ENCODE measurements at regions not wholly inside any gene's neighbourhood (a gene's known extent, or its start where the extent isn't known, plus 50 kb on each side); places are given as distances from the start of the nearest gene placed in this dataset.
A peak's percentile ranks its signal among the peaks of the same experiment; 100 is the strongest.
"Not testable (repeated sequence)": the region's sequence is repeated elsewhere in the genome, so short reads cannot be mapped to it uniquely, and the experiment has no call there.

DNA sequence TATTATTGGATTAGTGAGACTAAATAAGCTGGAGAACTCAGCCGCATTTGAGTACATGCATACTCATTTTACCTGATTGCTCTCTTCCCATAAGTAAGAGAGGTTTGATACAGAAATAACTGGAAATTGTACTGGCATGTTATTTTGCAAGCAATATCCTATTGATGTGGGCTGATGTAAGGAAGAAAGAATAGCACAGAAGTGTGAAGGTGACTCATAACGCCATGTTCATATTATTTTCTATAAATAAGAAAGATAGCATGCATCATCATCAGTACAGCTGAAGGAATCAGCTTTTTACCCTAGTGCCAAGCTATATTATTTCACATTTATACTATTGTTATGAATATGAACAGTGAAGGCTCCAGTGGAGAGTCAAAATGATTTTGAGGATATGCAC lies 138.3 kb upstream of the FAM47A start:
- Histone ChIP-seq H3K9me3 (ENCODE audit: control insufficient read depth, low read length) (no peaks in the 10 kb centered on the region), H3K27me3 (ENCODE audit: control insufficient read depth in 1 of 2, insufficient read depth in 1 of 2, low read length in 2 of 2) (no peaks in the 10 kb centered on the region), H2AFZ (ENCODE audit: low read depth, low read length) (no peak overlapping the region), H2AK5ac (ENCODE audit: low read length, severe bottlenecking) (no peak overlapping the region), H2BK5ac (ENCODE audit: low read depth, low read length, poor library complexity, severe bottlenecking) (no peak overlapping the region), H3K4ac (ENCODE audit: low read depth in 1 of 2, low read length in 2 of 2) (no peak overlapping the region), H2BK120ac (ENCODE audit: low read depth, low read length) (no peak overlapping the region), H3K27ac (ENCODE audit: low read length, poor library complexity, severe bottlenecking) (no peak overlapping the region), H3K36me3 (ENCODE audit: control insufficient read depth in 1 of 2, insufficient read depth in 2 of 2, low read depth in 1 of 2, low read length in 2 of 2) (no peaks in the 10 kb centered on the region), H3K4me2 (ENCODE audit: low read length, poor library complexity, severe bottlenecking) (no peak overlapping the region), H3K23ac (ENCODE audit: low read length in 2 of 2) (no peak overlapping the region), H3K4me1 (ENCODE audit: control insufficient read depth, insufficient read depth, low read depth, low read length) (no peaks in the 10 kb centered on the region), H3K4me3 (ENCODE audit: insufficient read depth in 1 of 2, low read depth in 1 of 2, low read length in 2 of 2) (no peak overlapping the region), H3K14ac (ENCODE audit: low read length in 2 of 2) (no peak overlapping the region), H3K79me1 (replicated peaks; ENCODE audit: low read length, poor library complexity, severe bottlenecking) (no peaks in the 10 kb centered on the region), H3K9ac (ENCODE audit: low read length) (no peak overlapping the region), H4K8ac (ENCODE audit: low read length) (no peak overlapping the region), H4K91ac (ENCODE audit: low read length) (no peak overlapping the region), H3K18ac (ENCODE audit: low read depth in 1 of 2, low read length in 2 of 2) (no peak overlapping the region), H2BK15ac (ENCODE audit: low read depth, poor library complexity, severe bottlenecking) (no peak overlapping the region), H2BK12ac (ENCODE audit: low read length in 2 of 2) (no peak overlapping the region)
- no peak for DNase-seq
- WGBS = no CpG with 5 or more reads among the region's 2 CpGs

DNA sequence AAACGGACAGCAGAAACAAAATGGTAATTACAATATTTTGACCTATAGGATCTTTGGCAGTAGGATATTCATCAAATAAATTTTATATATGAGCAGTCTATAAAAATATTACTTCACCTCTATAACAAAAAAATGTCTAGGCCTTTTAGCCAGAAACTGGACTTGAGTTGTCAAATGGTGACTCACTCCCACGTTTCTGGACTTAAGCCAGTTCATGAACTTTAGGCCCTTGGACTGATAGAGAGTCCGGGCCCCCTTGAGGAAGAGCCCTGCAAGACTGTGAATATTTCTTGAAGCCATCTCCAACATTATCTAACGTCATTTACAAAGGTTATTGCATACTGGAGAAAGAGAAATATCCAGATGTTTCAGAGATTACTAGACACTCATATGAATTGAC lies 106.8 kb upstream of the FAM47A start:
- H2AFZ ChIP-seq (ENCODE audit: low read depth, low read length) = no peak overlapping the region
- H3K27ac ChIP-seq (ENCODE audit: low read length, poor library complexity, severe bottlenecking) = no peak overlapping the region
- no peak overlapping the region for H3K18ac ChIP-seq (ENCODE audit: low read depth in 1 of 2, low read length in 2 of 2)
- no peaks in the 10 kb centered on the region for H3K79me1 ChIP-seq (replicated peaks; ENCODE audit: low read length, poor library complexity, severe bottlenecking)
- H4K91ac ChIP-seq (ENCODE audit: low read length) = no peak overlapping the region
- no peaks in the 10 kb centered on the region for H3K36me3 ChIP-seq (ENCODE audit: control insufficient read depth in 1 of 2, insufficient read depth in 2 of 2, low read depth in 1 of 2, low read length in 2 of 2)
- H3K27me3 ChIP-seq (ENCODE audit: control insufficient read depth in 1 of 2, insufficient read depth in 1 of 2, low read length in 2 of 2) = no peaks in the 10 kb centered on the region
- H4K8ac ChIP-seq (ENCODE audit: low read length) = no peak overlapping the region
- H3K4ac ChIP-seq (ENCODE audit: low read depth in 1 of 2, low read length in 2 of 2) = no peak overlapping the region
- DNase-seq = peak; percentile 0
- H2BK12ac ChIP-seq (ENCODE audit: low read length in 2 of 2) = no peak overlapping the region
- H3K23ac ChIP-seq (ENCODE audit: low read length in 2 of 2) = no peak overlapping the region
- H3K4me2 ChIP-seq (ENCODE audit: low read length, poor library complexity, severe bottlenecking) = no peak overlapping the region
- H2AK5ac ChIP-seq (ENCODE audit: low read length, severe bottlenecking) = no peak overlapping the region
- WGBS = 33% methylated on average over 1 of the region's 4 CpGs
- no peaks in the 10 kb centered on the region for H3K4me1 ChIP-seq (ENCODE audit: control insufficient read depth, insufficient read depth, low read depth, low read length)
- no peak overlapping the region for H3K4me3 ChIP-seq (ENCODE audit: insufficient read depth in 1 of 2, low read depth in 1 of 2, low read length in 2 of 2)
- H3K14ac ChIP-seq (ENCODE audit: low read length in 2 of 2) = no peak overlapping the region
- H2BK15ac ChIP-seq (ENCODE audit: low read depth, poor library complexity, severe bottlenecking) = no peak overlapping the region
- no peak overlapping the region for H3K9ac ChIP-seq (ENCODE audit: low read length)
- no peak overlapping the region for H2BK120ac ChIP-seq (ENCODE audit: low read depth, low read length)
- peaks cover 3% of the 10 kb centered on the region for H3K9me3 ChIP-seq (ENCODE audit: control insufficient read depth, low read length)
- no peak overlapping the region for H2BK5ac ChIP-seq (ENCODE audit: low read depth, low read length, poor library complexity, severe bottlenecking)

DNA sequence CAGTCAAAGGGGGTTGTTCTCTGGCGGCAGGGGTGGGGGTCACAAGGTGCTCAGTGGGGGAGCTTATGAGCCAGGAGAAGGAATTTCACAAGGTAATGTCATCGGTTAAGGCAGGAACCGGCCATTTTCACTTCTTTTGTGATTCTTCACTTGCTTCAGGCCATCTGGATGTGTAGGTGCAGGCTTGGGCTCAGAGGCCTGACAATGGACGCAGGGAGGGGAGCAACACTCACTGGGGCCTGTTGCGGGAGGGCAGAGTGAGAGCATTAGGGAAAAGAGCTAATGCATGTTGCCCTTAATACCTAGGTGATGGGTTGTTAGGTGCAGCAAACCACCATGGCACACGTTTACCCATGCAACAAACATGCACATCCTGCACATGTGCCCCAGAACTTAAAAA lies 98.0 kb upstream of the FAM47A start:
- WGBS = 91% methylated on average over 3 of the region's 6 CpGs
- not testable (repeated sequence) for H2BK120ac ChIP-seq (ENCODE audit: low read depth, low read length)

DNA sequence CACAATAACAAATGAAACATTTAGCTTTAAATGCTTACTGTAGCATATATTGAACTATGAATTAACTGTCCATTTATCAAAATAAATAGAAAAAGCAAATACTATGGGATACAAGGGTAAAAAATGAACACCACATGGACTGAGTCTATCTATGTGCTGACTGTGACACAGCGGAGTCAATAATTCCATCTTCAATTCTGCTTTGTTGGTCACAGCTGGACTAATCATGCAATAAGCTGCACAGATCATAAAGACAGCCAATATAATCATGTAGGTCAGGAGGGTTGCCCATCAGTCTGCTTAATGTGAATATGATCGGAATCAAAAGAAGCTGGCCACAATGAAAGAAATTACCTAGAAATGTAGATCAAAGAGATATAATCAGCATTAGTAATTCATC lies 95.7 kb upstream of the FAM47A start:
- H2BK12ac ChIP-seq (ENCODE audit: low read length in 2 of 2) = no peak overlapping the region
- no peaks in the 10 kb centered on the region for H3K9me3 ChIP-seq (ENCODE audit: control insufficient read depth, low read length)
- no peak overlapping the region for H3K4ac ChIP-seq (ENCODE audit: low read depth in 1 of 2, low read length in 2 of 2)
- H3K36me3 ChIP-seq (ENCODE audit: control insufficient read depth in 1 of 2, insufficient read depth in 2 of 2, low read depth in 1 of 2, low read length in 2 of 2) = no peaks in the 10 kb centered on the region
- no peaks in the 10 kb centered on the region for H3K4me1 ChIP-seq (ENCODE audit: control insufficient read depth, insufficient read depth, low read depth, low read length)
- H4K8ac ChIP-seq (ENCODE audit: low read length) = no peak overlapping the region
- DNase-seq = no peak
- no peak overlapping the region for H3K27ac ChIP-seq (ENCODE audit: low read length, poor library complexity, severe bottlenecking)
- H3K23ac ChIP-seq (ENCODE audit: low read length in 2 of 2) = no peak overlapping the region
- no peak overlapping the region for H3K18ac ChIP-seq (ENCODE audit: low read depth in 1 of 2, low read length in 2 of 2)
- no peak overlapping the region for H3K9ac ChIP-seq (ENCODE audit: low read length)
- no peak overlapping the region for H2AFZ ChIP-seq (ENCODE audit: low read depth, low read length)
- no peak overlapping the region for H3K4me2 ChIP-seq (ENCODE audit: low read length, poor library complexity, severe bottlenecking)
- no peaks in the 10 kb centered on the region for H3K79me1 ChIP-seq (replicated peaks; ENCODE audit: low read length, poor library complexity, severe bottlenecking)
- no peak overlapping the region for H2BK15ac ChIP-seq (ENCODE audit: low read depth, poor library complexity, severe bottlenecking)
- H3K14ac ChIP-seq (ENCODE audit: low read length in 2 of 2) = no peak overlapping the region
- no peak overlapping the region for H2BK5ac ChIP-seq (ENCODE audit: low read depth, low read length, poor library complexity, severe bottlenecking)
- H2BK120ac ChIP-seq (ENCODE audit: low read depth, low read length) = no peak overlapping the region
- no peaks in the 10 kb centered on the region for H3K27me3 ChIP-seq (ENCODE audit: control insufficient read depth in 1 of 2, insufficient read depth in 1 of 2, low read length in 2 of 2)
- H3K4me3 ChIP-seq (ENCODE audit: insufficient read depth in 1 of 2, low read depth in 1 of 2, low read length in 2 of 2) = no peak overlapping the region
- 100% methylated on average over 1 of the region's 2 CpGs for WGBS
- no peak overlapping the region for H4K91ac ChIP-seq (ENCODE audit: low read length)
- H2AK5ac ChIP-seq (ENCODE audit: low read length, severe bottlenecking) = no peak overlapping the region

More for the DNA sequence above, 98.0 kb upstream of the FAM47A start:
- not testable (repeated sequence) for H4K8ac ChIP-seq (ENCODE audit: low read length); H3K4me2 ChIP-seq (ENCODE audit: low read length, poor library complexity, severe bottlenecking); H3K36me3 ChIP-seq (ENCODE audit: control insufficient read depth in 1 of 2, insufficient read depth in 2 of 2, low read depth in 1 of 2, low read length in 2 of 2); H2AK5ac ChIP-seq (ENCODE audit: low read length, severe bottlenecking); H3K4me1 ChIP-seq (ENCODE audit: control insufficient read depth, insufficient read depth, low read depth, low read length); DNase-seq; H3K14ac ChIP-seq (ENCODE audit: low read length in 2 of 2); H2BK5ac ChIP-seq (ENCODE audit: low read depth, low read length, poor library complexity, severe bottlenecking); H3K27ac ChIP-seq (ENCODE audit: low read length, poor library complexity, severe bottlenecking); H3K79me1 ChIP-seq (replicated peaks; ENCODE audit: low read length, poor library complexity, severe bottlenecking); H3K18ac ChIP-seq (ENCODE audit: low read depth in 1 of 2, low read length in 2 of 2); H3K27me3 ChIP-seq (ENCODE audit: control insufficient read depth in 1 of 2, insufficient read depth in 1 of 2, low read length in 2 of 2); H4K91ac ChIP-seq (ENCODE audit: low read length); H3K9ac ChIP-seq (ENCODE audit: low read length); H2AFZ ChIP-seq (ENCODE audit: low read depth, low read length); H3K4ac ChIP-seq (ENCODE audit: low read depth in 1 of 2, low read length in 2 of 2); H2BK15ac ChIP-seq (ENCODE audit: low read depth, poor library complexity, severe bottlenecking); H3K23ac ChIP-seq (ENCODE audit: low read length in 2 of 2); H2BK12ac ChIP-seq (ENCODE audit: low read length in 2 of 2); H3K4me3 ChIP-seq (ENCODE audit: insufficient read depth in 1 of 2, low read depth in 1 of 2, low read length in 2 of 2); H3K9me3 ChIP-seq (ENCODE audit: control insufficient read depth, low read length)

All from mesenchymal stem cell (in vitro differentiated cells and primary cell).